Breast epithelium (tissue), 4 donors: ENCODE measurements at regions not wholly inside any gene's neighbourhood (a gene's known extent, or its start where the extent isn't known, plus 50 kb on each side); places are given as distances from the start of the nearest gene placed in this dataset.

Experiments used
- DNase-seq, 2 donors: peaks; one replicate each; pipeline ENCODE4 v3.0.0-alpha.2; 2019; ENCODE audit warnings: low spot score in 2 of 2
- H3K27ac ChIP-seq, 2 donors: fragments of 200-600 bp; sonication (generic) in 1 of 2; one replicate each; pipeline ENCODE4 v1.5.1; 2016 to 2019; ENCODE audit warnings: mild to moderate bottlenecking in 1 of 2
- H3K27me3 ChIP-seq, 2 donors: fragments of 200-600 bp; sonication (generic) in 1 of 2; one replicate each; pipeline versions ENCODE4 v1.5.1 to v1.6.0; 2017 to 2019; ENCODE audit warnings: control low read depth in 1 of 2, mild to moderate bottlenecking in 1 of 2
- H3K36me3 ChIP-seq: fragments of 200-600 bp; one replicate; pipeline ENCODE4 v1.5.1; 2019
- H3K4me1 ChIP-seq, 2 donors: fragments of 200-600 bp; sonication (generic); one replicate each; pipeline ENCODE4 v1.5.1; 2016 to 2019; ENCODE audit warnings: control low read depth in 1 of 2
- H3K4me3 ChIP-seq, 3 donors: fragments of 200-600 bp; sonication (generic); 1 replicate in 2 of 3; 2 replicates in 1 of 3; pipeline ENCODE4 v1.5.1; 2016 to 2019; ENCODE audit warnings: mild to moderate bottlenecking in 3 of 3, moderate library complexity in 2 of 3
- H3K9me3 ChIP-seq, 2 donors: fragments of 200-600 bp; sonication (generic) in 1 of 2; one replicate each; pipeline ENCODE4 v1.5.1; 2016 to 2019; ENCODE audit warnings: control low read depth in 1 of 2
- CTCF ChIP-seq, 3 donors: fragments of 450-650 bp; IDR thresholded peaks; one replicate each; pipeline ENCODE4 v1.5.1; 2016 to 2017; ENCODE audit warnings: antibody characterized with exemption in 3 of 3, mild to moderate bottlenecking in 3 of 3, moderate library complexity in 3 of 3
- POLR2A ChIP-seq: fragments of 450-650 bp; IDR thresholded peaks from one replicate; pipeline ENCODE4 v1.6.1; 2016; ENCODE audit warnings: antibody characterized with exemption, mild to moderate bottlenecking, moderate library complexity
- POLR2AphosphoS5 ChIP-seq, 3 donors: sonication (generic); formaldehyde crosslinking; IDR thresholded peaks; one replicate each; pipeline ENCODE4 v1.6.1; 2017; ENCODE audit warnings: antibody characterized with exemption in 3 of 3
- intact Hi-C: fragments of 100-400 bp; cut with DNase I; formaldehyde crosslinking; loops from one replicate; pipeline ENCODE4 v1.15.1; 2023; ENCODE audit warnings: low total_unique reads

- no peaks in the 10 kb centered on the region for H3K36me3 ChIP-seq
- no peaks in the 10 kb centered on the region for H3K27me3 ChIP-seq
- no peak overlapping the region for H3K27ac ChIP-seq
- TF ChIP-seq POLR2A = no peak
- TF ChIP-seq POLR2AphosphoS5 (IDR thresholded peaks at IDR 0.05) = no peak
- no peak for TF ChIP-seq CTCF (IDR thresholded peaks at IDR 0.05)
- no peak for DNase-seq
- no peaks in the 10 kb centered on the region for H3K4me1 ChIP-seq
- peaks cover 5 to 8% of the 10 kb centered on the region in 2 donors for H3K9me3 ChIP-seq
- intact Hi-C loops = no loop called here
- H3K4me3 ChIP-seq = no peak overlapping the region
These were observed 315.1 kb upstream of the GPR149 start for GRCh38 chr3:154745122-154745521.

- TF ChIP-seq CTCF (IDR thresholded peaks at IDR 0.05) (no peak), POLR2AphosphoS5 (IDR thresholded peaks at IDR 0.05) (no peak), POLR2A (no peak)
- Histone ChIP-seq H3K36me3 (no peaks in the 10 kb centered on the region), H3K9me3 (peaks cover 5 to 8% of the 10 kb centered on the region in 2 donors), H3K4me3 (no peak overlapping the region), H3K27ac (no peak overlapping the region), H3K27me3 (no peaks in the 10 kb centered on the region), H3K4me1 (no peaks in the 10 kb centered on the region)
- DNase-seq = no peak
- intact Hi-C loops = no loop called here
These were observed 313.4 kb upstream of the GPR149 start for GRCh38 chr3:154743418-154743817.

DNA sequence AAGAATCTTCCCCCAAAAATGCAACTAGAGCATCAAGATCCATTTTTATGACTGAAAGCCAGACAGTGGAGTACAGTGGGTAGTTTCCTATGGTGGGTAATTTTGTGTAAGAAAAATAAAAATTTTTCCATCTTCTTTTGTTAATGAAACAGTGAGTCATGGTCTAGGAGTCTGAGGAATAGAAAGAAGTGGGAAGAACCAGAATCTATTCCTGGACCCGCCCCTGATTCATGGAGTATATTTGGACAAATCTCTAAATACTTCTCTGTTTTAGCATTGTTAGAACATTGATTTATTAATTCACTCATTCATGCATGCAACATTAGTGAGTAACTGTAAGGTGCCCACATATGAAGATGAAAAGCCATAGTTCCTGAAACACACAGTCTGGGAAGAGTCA lies 304.5 kb upstream of the GPR149 start:
- DNase-seq = no peak
- Histone ChIP-seq H3K9me3 (no peaks in the 10 kb centered on the region), H3K27me3 (no peaks in the 10 kb centered on the region), H3K36me3 (no peaks in the 10 kb centered on the region), H3K27ac (no peak overlapping the region), H3K4me1 (no peaks in the 10 kb centered on the region), H3K4me3 (no peak overlapping the region)
- TF ChIP-seq POLR2A (no peak), POLR2AphosphoS5 (IDR thresholded peaks at IDR 0.05) (no peak), CTCF (IDR thresholded peaks at IDR 0.05) (no peak)
- intact Hi-C loops = no loop called here

DNA sequence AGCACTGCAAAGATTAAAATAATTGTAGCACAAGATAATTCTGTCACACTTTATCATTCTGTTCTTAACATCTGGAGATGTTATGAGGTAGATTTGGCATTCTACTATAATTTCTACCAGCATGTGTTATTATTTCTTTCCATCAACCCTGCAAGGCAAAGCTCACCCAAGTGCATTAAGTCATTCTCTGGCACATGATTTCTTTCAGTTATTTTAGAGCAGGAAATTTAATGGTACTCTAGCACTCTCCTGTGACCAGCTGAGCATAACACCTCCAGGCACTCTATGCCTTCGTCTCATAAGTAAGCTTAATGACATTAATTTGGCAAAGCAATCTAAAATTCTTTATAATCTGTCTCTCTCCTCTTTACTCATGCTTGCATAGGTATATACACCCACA lies 300.2 kb upstream of the GPR149 start:
- Histone ChIP-seq H3K27me3 (no peaks in the 10 kb centered on the region), H3K4me1 (no peaks in the 10 kb centered on the region), H3K9me3 (no peaks in the 10 kb centered on the region), H3K4me3 (no peak overlapping the region), H3K36me3 (no peaks in the 10 kb centered on the region), H3K27ac (no peak overlapping the region)
- intact Hi-C loops = no loop called here
- DNase-seq = no peak
- TF ChIP-seq POLR2AphosphoS5 (IDR thresholded peaks at IDR 0.05) = no peak
- TF ChIP-seq POLR2A = no peak
- no peak for TF ChIP-seq CTCF (IDR thresholded peaks at IDR 0.05)

DNA sequence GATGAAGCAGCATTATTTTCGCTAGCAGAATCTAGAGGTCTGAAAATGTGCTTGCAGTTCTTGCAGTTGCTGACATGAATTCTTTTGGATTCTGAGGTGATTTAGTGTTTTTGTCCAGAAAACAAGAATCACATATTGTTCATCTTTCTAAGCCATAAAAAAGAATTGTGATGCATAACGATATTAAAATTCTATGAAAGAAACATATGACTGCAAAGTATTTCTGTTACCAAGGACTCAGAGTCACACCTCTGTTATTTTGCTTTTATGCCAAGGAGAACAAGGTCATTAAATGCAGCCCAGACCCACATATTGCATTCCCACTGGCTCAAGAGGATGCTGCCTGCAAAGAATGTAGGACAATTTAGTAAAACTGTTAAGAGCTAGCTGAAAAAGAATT lies 299.8 kb upstream of the GPR149 start:
- no peak for DNase-seq
- no peaks in the 10 kb centered on the region for H3K27me3 ChIP-seq
- no peak overlapping the region for H3K4me3 ChIP-seq
- intact Hi-C loops = no loop called here
- H3K4me1 ChIP-seq = no peaks in the 10 kb centered on the region
- TF ChIP-seq POLR2A (no peak), CTCF (IDR thresholded peaks at IDR 0.05) (no peak), POLR2AphosphoS5 (IDR thresholded peaks at IDR 0.05) (no peak)
- no peaks in the 10 kb centered on the region for H3K9me3 ChIP-seq
- H3K36me3 ChIP-seq = no peaks in the 10 kb centered on the region
- no peak overlapping the region for H3K27ac ChIP-seq
